IPS DF 19.7 (cell line): ENCODE measurements at regions not wholly inside any gene's neighbourhood (a gene's known extent, or its start where the extent isn't known, plus 50 kb on each side); places are given as distances from the start of the nearest gene placed in this dataset.
"Not testable (repeated sequence)": the region's sequence is repeated elsewhere in the genome, so short reads cannot be mapped to it uniquely, and the experiment has no call there.

ENCODE experiments used
- DNase-seq: peaks from one replicate; pipeline ENCODE4 v3.0.0-alpha.2; 2013; ENCODE audit warnings: low read depth, low spot score

DNA sequence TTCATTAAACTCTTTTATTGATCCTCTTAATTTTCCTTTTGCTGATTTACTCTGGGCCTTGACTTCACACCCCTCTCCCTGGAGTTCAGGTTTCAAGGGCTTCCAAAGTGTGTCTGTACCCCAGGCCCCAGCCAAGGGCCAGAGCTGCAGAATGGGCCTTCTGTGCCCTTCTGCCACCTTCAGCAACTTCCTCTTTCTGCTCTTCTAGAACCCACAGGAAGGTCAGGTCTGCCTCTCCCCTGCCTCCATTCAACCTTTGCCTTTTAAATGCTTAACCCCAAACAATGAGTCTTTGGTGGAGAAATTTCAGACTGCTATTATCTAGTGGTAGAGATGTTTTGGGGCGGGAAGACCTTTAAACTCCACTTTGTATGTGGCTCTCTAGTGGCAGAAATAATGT is 63.1 kb downstream of the TSN start:
- DNase-seq: no peak

DNA sequence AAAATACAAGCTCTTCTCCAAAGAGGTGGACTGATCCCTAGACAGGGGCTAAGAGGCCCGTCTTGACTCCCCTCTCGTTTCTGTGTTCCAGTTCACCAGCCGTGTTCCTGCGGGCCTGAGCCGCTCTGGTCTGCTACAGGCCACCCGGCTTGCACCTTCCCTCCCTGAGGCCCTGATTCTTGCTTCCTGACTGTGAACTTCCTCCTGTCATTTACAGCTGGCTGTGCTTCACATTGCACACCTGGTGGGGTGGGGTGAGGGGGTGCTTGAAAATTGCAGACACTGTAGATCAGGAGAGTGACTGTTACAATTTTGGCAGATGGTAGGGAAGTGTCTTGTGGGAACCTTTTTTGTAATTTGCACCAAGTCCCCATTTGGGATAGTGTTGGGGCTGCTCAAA is 64.4 kb downstream of the TSN start:
- no peak for DNase-seq

DNA sequence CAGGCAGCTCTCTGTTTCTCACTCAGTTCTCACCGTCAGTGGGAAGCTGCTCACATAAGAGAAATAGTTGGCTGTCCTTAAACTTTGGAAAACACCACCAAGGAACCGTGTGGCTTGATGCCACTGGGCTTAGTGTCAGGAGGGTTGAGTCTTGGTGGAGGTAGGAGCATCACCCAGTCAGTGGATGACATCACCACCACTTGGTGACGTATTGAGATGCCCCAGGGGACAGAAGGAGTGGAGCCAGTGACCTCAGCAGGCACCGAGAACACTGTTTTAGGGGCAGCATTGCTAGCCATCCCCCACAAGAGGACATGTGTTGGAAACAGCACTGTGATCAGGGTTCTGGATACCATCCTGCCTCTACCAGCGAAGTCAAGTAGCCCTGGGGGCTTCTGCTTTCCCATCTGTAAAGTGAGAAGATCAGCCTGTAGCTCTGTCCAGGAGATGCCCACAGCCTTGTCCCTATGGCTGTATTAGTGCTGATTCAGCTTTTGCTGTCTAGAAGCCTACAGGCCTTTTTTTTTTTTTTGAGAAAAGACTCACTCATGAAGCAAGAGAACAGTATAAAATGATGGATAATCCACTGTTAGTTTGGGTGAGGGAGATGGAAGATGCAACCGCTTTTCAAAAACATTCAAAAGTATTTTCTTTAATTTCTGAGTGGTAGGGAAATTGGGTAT is 66.2 kb downstream of the TSN start:
- no peak for DNase-seq

DNA sequence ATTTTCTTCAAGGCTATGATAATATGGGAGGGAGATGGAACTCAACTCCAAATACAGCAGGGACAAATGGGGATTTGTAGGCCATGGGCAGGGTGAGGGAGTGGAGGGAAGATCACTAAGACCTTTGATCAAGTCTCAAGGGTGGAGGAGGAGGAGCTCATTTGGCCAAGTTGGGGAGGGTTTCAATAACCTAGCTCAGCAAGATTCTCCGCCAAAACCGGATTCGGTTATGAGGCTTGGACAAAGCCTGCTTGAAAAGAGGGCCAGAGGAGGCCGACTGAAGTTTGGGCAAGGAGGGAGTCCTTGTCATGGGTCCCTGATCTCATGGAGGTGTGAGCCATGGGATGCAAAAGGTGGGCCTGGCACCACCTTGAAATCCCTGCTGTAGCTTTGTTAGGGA is 68.8 kb downstream of the TSN start:
- DNase-seq: no peak

DNA sequence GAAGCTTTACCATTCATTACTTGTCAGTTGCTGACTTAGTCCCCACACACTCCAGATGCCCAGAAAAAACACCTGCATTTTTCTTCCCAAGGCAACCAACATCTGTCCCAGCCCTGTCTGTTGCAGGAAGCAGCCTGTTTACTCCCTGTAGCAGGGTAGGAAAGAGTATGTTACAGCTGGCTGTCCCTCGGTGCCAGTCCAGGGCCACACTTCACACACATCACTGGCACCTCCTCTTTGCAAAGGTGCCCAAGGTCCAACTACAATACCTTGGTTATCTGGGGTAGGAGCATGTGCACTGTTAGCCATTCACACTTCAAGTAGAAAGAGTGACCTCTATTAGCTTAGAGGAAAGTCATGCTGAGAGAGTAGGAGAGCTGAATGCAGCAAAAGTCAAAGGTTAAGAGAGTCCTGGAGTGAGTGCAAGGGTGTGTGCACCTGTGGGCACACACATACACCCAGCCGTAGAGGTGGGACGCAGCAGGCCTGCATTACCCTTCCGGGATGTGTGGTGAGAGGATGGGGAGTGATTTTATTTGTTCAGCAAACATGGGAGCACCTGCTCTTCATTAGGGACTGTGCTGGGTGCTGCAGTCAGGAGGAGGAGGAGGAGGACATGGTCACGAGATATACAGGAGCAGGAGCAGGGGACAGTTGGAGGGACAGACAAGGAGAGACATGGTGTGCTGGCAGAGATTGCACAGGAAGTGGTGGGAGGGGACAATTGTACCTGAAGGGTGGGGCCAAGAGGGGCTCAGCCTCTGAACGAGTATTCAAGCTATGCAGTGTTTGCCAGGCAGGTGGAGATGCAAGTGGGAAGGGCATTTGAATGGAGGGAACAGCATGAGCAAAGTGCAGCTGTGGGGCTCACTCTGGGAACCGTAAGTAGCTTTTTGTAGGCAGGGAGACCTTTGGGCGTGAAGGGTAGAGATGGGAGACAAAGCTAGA is 69.8 kb downstream of the TSN start:
- DNase-seq: no peak

DNA sequence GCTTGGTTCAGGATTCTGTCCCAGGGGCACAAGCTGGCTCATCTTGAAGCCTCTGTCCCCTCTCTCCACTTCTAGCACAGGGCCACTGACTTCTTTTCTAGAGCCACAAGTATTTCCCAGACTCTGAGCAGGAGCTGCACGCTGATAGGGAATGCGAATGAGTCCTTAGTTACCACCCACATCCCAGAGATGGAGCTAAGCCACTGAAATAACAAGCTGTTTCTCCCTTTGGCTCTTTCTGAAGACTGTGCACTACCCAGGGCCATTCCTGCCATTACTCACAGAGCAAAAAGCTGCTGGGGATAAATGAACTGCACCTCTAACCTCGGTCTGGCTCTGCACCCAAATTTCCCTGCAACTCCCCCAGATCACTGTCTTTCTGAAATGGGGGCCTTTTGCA is 70.6 kb downstream of the TSN start:
- DNase-seq: no peak

DNA sequence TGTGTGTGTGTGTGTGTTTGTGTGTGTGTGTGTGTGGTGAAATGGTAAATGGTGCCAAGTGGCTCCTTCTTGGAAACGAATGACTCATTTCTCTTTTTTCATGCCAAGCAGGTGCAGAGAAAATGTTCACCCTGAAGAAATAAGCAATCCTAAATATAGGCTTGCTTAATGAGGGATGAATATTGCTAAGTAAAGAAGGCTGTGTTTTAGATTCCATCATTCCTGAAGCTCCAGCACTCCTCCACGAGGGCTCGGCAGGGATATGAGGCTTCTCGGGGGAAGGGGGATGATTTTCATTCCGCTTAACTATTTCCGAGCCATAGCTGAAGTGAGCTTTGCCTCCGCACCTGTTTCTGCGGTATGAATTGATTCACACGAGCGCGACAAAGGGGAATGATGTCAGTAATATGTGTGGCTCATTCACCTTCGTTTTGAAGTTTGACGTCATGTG is 72.9 kb downstream of the TSN start:
- DNase-seq: no peak

DNA sequence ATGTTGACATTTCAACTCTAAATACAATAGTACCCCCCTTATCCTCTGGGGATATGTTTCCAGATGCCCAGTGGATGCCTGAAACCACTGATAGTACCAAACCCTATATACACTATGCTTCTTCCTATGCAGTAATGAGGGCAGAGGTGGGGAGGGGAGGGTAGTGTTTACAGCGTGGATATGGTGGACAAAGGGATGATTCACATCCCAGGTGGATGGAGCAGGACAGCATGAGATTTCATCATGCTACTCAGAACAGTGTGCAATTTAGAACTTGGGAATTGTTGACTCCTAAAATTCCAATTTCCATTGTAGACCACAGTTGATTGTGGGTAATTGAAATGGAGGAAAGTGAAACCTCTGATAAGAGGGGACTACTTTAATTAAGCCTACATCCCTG is 75.4 kb downstream of the TSN start:
- DNase-seq: no peak

DNA sequence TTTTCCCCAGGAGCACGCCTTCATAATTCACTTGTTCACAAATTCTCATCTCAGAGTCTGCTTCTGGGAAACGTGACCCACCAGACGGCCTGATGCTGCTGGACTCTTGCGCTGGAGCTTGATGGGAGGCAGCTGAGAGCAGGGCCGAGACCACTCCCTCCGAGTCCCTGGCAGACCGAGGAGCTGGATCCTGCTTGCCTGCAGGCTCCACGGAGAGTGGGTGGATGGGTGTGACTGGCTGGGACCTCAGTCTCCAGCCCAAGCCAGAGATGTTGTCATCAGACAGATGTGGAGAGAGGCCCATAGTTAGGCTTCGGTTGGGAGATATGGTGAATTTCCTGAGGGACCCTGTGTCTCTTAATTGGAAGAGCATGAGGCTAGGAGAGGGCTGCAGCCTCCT is 76.4 kb downstream of the TSN start:
- no peak for DNase-seq

DNA sequence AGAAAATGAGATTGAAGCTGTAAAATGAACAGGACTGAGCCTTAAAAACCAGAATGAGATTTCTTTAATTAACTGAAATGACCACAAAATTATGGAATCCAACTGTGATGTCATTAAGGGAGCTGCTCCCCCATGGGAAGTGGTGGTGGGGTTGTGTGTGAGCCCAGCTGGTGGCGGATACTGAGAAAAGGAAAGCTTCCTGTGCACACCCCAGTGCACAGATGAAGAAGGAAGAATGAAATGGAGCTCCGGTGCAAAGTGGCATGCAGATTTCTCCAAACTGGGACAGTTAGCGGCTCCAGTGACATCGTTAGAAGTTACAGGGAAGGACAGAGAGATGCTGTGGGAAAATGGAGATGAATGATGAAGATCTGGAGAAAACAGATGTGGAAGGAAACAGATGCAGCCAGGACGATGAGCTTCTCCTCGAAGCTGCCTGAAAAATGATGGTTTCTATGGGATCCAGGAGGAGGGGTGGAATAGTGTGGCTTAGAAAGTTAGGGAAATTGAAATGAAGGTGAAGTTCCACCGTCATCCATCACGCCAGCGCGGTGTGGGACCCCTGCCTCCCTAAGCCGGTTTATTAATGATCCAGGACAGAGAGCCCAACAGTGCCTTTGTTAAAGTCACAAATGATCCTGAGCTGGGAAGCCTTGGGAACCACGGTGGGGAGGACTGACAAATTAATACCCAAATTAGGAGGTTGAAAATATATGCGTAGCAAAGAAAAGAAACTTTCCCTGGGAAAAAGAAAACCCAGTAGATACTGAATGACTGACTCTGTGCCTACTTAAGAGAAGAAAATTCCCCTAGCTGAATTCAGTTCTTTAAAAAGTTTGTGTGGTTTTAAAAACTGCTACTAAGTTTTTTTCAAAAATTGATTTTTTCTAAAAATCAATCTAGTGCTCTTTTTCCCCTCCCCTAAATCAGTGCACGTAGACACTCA is 77.2 kb downstream of the TSN start:
- no peak for DNase-seq

DNA sequence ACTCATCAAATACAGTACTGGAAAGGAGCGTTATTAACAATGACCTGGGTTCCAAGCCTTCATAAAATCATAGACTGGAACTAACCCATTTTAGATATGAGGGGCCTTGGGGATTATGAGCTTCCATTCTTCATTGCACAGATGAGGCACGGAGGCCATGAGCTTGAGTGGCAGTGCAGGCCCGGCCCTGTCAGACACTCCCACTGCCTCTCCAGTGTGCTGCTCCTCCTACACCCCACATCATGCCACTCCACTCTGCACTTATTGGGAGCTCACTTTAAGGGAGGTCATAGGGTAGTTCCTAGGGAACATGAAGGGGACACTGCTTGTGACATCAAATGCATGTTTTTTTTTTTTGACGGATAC is 77.9 kb downstream of the TSN start:
- DNase-seq: no peak

DNA sequence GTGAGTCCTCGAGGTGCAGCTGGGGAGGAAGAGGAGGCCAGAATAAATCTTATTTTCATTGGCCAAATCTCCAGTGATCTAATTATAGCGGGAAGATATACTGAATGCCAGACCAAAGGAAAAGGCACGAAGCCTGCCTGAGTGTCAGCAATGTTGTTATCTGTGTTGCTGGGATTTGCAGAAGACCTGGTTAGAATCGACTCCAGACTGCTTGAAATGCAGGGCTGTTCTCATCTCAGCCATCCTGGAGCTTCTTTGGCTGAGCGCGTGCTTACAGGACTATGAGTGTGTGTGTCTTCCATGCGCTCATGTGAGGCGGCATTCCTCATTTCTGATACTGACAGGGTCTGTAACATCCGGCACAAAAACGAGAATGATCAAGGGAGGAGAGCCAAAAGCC is 81.2 kb downstream of the TSN start:
- no peak for DNase-seq

DNA sequence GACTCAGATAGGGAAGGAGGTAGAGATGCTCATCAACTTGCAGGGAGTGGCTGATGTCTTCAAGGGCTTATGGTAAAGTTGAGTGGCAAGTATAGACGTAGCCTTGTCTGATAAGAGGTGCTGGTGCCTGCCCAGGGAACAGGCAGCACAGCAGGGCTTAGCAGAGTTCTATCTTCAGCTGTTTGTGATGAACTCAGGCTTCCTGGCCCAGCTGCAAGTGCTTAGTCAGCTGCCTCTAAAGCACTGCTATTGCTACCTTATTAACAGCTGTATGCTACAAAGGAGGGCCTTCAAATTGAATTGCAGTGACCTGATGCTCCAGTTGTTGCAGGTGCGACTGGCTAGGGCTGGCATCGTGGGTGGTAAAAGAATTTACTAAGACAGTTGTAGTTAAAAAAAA is 82.1 kb downstream of the TSN start:
- no peak for DNase-seq

DNA sequence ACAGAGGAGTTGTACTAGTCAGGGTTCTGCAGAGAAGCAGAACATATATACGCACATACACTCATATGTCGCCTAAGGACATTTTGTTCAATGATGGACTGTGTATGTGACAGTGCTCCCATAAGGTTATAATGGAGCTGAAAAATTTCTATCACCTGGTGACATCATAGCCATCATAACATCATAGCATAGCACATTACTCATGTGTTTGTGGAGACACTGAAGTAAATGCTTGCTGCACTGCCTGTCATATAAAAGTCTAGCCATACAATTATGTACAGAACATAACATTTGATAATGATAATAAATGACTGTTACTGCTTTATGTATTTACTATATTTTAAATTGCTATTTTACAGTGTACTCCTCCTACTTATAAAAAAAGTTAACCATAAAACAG is 83.1 kb downstream of the TSN start:
- DNase-seq: no peak

DNA sequence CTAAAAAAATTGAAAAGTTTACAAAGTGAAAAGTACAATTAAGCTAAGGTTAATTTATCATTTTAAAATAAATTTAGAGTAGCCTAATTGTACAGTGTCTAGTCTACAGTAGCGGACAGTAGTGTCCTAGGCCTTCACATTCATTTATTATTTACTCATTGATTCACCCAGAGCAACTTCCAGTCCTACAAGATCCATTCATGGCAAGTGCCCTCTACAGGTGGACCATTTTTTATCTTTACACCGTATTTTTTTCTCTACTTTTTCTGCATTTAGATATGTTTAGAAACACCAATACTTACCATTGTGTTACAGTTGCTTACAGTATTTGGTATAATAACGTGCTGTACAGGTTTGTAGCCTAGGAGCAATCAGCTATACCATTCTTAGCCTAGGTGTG is 84.1 kb downstream of the TSN start:
- DNase-seq: no peak

DNA sequence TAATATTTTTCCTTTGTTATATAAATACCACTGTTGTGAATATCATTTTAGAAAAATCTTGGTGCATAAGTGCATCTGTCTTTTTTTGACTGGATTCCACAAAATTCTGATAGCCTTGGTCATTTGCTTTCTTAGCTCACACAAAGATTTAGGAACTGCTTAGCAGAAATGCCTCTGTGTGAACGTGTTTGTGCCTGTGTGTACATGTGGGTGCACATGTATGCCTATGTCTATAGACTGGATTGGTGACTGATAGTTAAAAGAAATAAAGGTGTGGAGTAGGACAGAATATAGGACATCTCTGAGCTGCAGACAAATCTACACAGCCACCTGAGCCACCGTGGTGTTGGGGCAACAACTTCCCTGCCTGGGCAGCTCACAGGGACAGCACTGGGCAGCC is 93.8 kb downstream of the TSN start:
- DNase-seq: no peak

DNA sequence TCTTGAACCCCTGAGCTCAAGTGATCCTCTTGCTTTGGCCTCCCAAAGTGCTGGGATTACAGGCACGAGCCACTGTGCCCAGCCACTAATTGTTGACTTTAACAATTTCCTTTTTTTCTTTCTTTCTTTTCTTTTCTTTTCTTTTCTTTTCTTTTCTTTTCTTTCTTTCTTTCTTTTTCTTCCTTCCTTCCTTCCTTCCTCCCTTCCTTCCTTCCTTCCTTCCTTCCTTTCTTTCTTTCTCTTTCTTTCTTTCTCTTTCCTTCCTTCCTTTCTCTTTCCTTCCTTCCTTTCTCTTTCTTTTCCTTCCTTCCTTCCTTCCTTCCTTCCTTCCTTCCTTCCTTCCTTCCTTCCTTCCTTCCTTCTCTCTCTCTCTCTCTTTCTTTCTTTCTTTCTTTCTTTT is 97.7 kb downstream of the TSN start:
- not testable (repeated sequence) for DNase-seq

DNA sequence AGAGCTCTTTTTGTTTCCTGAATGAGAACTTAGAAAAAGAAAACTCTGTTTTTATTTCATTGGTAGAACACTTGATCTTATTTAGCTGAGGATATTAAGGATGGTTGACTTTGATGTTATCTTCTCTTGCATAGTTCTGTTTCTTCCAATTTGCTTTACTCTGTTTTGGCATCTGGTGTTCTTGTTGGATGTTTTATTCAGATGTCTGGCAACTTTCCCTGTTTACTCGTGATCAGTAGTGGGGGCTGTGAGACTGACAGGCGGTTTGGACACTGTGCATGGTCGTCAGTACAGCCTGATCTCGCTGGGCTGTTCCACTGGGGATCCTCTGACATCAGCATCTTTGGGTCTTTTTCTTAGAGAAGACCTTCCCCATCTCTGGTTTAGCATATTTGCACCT is 100.1 kb downstream of the TSN start:
- no peak for DNase-seq

DNA sequence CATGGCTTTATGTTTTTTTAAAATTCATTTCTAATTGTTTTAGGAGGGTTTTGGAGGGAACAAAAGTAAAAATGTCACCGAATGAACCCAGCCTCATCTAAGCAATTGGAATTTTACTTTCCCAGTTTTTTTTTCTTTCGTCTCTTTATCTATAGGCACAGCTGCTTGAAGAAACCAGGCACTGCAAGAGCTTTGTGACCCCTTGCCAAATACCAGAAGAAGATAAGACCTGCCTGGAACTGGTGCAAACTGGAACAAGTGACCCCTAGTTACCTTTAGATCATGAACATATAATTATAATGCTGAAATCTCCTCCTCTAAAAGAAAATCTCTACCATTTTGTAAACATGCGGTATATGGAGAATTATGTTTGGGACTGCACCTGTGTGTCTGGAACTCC is 100.9 kb downstream of the TSN start:
- DNase-seq: no peak

DNA sequence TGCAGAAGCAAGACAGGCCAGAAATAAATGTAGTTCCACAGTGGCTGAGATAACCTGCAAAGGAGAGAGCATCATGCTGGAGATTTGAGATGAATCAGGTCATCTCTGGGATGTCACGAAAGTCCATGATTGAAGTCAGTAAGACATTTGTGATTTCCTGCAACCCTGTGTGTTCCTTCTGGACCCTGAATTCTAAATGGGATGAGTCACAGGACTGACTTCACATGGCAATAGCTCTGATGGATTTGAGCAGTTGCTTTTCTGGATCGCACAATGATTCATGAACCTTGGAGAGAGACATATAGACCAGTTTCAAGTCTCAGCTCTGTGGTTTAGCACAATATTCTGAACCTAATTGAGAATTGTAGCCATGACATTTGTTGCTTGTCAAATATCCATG is 102.9 kb downstream of the TSN start:
- DNase-seq: no peak

DNA sequence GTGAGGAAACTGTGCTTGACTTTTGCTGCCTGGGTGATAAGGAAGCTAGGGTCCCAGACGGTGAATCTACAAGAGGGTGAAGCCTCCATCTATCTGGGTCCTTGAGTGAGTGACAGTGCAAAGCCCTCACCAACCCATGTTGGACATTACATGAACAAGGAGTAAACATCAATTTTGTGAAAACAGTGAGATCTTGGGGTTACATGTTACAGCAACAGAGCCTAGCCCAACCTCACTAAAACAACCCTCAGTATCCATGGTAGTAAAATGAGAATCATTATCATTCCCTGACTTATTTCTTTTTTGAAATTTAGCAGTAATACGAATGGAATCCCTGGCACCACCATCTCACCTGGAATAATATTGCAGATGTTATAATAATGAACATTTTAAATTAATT is 103.4 kb downstream of the TSN start:
- no peak for DNase-seq
